ENCODE measurements at regions not wholly inside any gene's neighbourhood (a gene's known extent, or its start where the extent isn't known, plus 50 kb on each side); places are given as distances from the start of the nearest gene placed in this dataset.
"Not testable (repeated sequence)": the region's sequence is repeated elsewhere in the genome, so short reads cannot be mapped to it uniquely, and the experiment has no call there.

DNA sequence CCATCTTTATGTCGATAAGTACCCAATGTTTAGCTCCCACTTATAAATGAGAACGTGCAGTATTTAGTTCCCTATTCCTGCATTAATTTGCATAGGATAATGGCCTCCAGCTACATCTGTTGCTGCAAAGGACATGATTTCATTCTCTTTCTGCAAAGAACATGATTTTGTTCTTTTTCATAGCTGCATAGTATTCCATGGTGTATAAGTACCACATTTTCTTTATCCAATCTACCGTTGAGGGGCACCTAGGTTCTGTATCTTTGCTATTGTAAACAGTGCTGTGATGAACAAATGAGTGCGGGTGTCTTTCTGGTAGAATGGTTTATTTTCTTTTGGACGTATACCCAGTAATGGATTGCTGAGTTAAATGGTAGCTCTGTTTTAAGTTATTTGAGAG is 63.0 kb downstream of the HLX start:
- no peak overlapping the region for H3K4me3 ChIP-seq
- H3K4me1 ChIP-seq = peaks cover 11% of the 10 kb centered on the region
- no peak for DNase-seq
- H3K36me3 ChIP-seq = no peaks in the 10 kb centered on the region
- H3K27me3 ChIP-seq = no peaks in the 10 kb centered on the region
- no peak overlapping the region for H3K27ac ChIP-seq
- no peaks in the 10 kb centered on the region; the same call in 1 of the 2 replicates for H3K9me3 ChIP-seq (replicated peaks)

DNA sequence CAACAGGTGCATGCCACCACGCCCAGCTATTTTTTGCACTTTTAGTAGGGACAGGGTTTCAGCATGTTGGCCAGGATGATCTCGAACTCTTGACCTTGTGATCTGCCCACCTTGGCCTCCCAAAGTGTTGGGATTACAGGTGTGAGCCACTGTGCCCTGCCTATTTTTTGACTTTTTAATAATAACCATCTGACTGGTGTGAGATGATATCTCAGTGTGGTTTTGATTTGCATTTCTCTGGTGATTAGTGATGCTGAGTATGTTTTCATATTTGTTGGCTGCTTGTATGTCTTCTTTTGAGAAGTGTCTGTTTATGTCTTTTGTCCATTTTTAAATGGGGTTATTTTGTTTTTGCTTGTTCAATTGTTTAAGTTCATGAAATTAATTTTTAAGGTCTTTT is 63.7 kb downstream of the HLX start:
- not testable (repeated sequence) for H3K9me3 ChIP-seq (replicated peaks); H3K27me3 ChIP-seq; H3K4me3 ChIP-seq; DNase-seq; H3K27ac ChIP-seq; H3K36me3 ChIP-seq
- peaks cover 11% of the 10 kb centered on the region for H3K4me1 ChIP-seq

DNA sequence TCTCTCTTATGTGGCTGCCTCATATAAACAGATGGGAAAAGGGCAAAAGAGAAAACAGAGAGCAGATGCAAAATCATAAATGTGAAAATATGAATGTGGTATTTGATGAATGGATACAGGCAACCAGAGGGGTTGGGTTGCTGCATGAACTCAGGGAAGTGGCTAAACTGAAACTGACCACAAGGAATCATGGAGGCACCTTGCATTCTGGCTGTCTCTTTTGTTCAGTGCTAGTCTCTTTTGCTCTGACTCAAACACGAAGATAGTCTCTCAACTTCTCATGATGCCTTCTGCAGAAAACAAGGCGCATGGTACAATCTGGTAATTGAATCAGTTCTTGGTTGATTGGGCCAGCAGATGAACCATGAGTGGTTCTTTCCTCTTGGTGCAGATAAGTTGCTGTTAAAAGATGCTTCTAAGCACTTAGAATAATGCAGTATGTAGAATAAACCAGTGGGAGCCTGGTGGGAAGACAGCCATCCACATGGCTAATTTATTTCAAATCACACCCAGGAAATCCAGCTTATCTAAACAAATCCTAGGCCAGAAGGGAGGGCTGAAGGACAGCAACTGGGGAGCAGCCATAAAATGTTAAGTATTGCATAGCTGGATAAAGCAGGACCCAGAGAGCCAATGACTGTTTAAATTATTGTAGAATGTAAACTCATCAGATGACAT is 64.2 kb downstream of the HLX start:
- no peaks in the 10 kb centered on the region for H3K27me3 ChIP-seq
- H3K4me1 ChIP-seq = peaks cover 11% of the 10 kb centered on the region
- H3K27ac ChIP-seq = no peak overlapping the region
- no peaks in the 10 kb centered on the region for H3K36me3 ChIP-seq
- no peak overlapping the region for H3K4me3 ChIP-seq
- no peaks in the 10 kb centered on the region; the same call in 1 of the 2 replicates for H3K9me3 ChIP-seq (replicated peaks)
- no peak for DNase-seq

DNA sequence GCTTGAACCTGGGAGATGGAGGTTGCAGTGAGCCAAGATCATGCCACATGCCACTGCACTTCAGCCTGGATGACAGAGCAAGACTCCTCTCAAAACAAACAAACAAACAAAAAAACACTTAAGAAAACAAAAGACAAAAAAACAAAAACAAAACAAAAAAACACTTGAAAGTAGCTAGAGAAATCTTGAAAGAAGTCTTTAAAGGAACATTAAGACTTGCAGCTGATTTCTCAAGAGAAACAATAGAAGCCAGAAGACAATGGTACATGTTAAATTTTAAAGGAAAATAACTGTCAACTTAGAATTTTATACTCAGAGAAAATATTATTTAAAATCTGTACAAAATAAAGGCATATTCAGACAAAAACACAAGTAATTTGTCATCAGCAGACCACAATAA is 71.3 kb downstream of the HLX start:
- Histone ChIP-seq H3K27me3 (no peaks in the 10 kb centered on the region), H3K4me1 (peaks cover 20% of the 10 kb centered on the region), H3K36me3 (no peaks in the 10 kb centered on the region), H3K27ac (no peak overlapping the region), H3K4me3 (no peak overlapping the region), H3K9me3 (replicated peaks) (peaks cover 15% of the 10 kb centered on the region; the same call in 1 of the 2 replicates)
- DNase-seq = no peak

DNA sequence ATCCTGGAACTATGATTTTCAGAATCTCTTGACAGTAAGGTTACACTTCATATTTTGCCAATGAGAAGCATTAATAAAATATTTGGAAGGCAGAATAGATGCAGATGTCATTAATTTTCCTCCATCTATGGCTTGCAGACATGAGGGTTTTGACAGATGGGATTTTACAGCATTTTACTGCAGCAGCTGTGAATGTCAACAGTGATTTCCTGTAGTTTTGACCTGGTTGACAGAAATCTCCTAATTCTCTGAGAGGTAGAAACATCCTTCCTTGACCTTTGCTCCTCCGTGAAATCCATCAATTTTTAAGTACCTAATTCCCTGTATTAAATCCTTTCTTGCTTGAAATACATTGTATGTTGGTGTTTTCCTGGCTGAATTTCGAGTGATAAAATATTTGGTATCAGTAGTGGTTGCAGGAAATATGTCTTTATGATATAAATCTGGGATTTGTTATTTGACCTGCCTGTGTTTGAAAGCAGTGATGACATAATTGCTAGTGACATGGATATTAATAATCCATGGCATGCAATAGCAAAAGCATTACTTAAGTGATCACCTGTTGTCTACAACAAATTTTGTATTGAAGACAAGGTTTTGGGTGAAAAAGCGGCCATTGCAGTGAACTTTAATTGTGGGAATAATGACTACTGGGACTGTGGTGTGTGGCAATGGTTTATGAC is 73.9 kb downstream of the HLX start:
- Histone ChIP-seq H3K4me1 (peaks cover 20% of the 10 kb centered on the region), H3K4me3 (no peak overlapping the region), H3K27me3 (no peaks in the 10 kb centered on the region), H3K9me3 (replicated peaks) (peaks cover 15% of the 10 kb centered on the region; the same call in 1 of the 2 replicates), H3K27ac (peak overlapping the region; percentile 54), H3K36me3 (no peaks in the 10 kb centered on the region)
- peak; percentile 24 to 66 for DNase-seq

DNA sequence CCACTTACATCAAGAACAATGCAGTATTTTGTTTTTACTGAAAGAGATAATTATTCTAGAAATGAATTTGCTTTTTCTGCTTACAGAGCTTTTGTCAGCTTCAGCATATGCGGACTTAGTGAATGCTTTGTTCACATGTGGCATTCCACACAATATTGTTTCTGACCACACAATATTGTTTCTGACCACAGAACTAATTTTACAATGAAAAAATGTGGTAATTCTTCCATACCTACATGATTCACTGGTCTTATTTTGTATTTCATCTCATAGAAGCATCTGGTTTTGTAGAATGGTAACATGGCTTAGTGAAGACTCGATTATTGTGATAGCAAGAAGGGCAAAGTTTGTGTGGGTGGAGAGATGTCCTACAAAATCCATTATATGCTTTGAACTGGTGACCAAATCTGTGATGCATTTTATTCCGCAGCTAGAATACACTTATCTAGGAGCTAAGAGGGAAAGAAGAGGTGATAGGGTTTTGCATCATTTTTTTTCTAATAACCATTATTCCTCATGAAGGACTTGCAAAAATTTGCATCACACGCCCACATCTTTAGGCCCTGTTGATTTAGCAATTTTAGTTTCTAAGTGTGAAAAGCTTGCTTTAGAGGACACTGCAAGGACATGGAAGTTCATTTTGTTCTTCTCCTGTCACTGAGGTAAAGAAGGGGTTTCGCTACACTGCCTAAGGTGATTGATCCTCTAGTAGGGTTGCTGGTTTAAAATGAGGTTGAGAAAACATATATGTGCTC is 75.3 kb downstream of the HLX start:
- Histone ChIP-seq H3K4me3 (no peak overlapping the region), H3K4me1 (peaks cover 20% of the 10 kb centered on the region), H3K9me3 (replicated peaks) (peaks cover 15% of the 10 kb centered on the region; the same call in 1 of the 2 replicates), H3K27ac (no peak overlapping the region), H3K27me3 (no peaks in the 10 kb centered on the region), H3K36me3 (no peaks in the 10 kb centered on the region)
- peak in 1 of 2 experiments; percentile 19 for DNase-seq

DNA sequence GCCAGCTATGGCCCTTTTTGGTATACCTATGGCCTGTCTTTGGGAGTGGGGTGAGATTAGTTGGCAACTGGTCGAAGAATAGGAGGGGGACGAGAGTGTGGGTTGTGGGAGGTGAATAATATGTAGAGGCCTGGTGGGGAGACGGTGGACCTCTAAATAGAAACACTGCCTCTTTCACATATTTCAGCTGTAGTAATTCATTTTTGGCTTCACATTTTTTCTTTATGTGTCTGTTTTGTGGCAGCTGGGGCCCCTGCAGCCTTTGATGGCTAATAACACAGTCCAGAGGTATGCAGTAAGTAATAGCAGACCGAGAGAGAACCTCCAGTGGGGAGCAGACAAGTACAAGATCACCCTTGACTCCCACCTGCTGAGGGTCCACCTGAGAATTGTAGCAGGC is 75.9 kb downstream of the HLX start:
- no peak overlapping the region for H3K27ac ChIP-seq

DNA sequence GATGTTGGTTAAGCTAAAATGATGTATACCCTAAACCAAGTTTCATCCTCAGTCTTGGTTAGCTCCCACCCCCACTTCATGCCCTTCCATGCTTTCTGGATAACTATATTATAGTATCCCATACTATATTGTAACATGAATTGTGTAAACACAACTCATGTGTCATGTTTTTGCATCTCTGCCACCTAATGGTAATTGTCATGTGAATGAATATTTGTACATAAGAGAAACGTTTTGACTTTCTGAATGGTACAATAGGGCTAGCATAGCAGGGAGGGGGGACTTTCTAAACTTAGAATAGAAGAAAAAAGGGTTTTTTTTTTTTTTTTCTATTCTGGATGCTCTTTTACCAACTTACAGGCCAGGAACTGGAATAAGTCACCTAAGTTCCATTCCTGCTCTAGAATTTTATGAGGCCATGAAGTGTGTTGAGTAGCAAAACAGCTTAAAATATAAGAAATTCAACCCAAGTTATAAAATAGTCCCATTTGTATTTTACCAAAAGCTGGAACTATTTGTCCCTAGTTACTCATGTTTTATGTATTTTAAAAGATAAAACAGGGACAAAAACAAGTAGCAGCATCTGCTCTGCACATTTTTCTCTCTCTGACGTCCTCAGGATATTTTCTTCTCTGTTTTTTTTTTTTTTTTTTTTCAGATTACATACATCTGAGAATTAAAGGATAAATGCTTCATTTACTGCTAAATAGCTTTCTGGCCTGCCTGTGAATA is 77.4 kb downstream of the HLX start:
- Histone ChIP-seq H3K9me3 (replicated peaks) (peaks cover 1% of the 10 kb centered on the region; the same call in 1 of the 2 replicates), H3K4me1 (peaks cover 20% of the 10 kb centered on the region), H3K27me3 (no peaks in the 10 kb centered on the region), H3K36me3 (no peaks in the 10 kb centered on the region), H3K4me3 (no peak overlapping the region), H3K27ac (no peak overlapping the region)
- DNase-seq = no peak

More for the DNA sequence above, 75.9 kb downstream of the HLX start:
- Histone ChIP-seq H3K36me3 (no peaks in the 10 kb centered on the region), H3K4me1 (peaks cover 20% of the 10 kb centered on the region), H3K27me3 (no peaks in the 10 kb centered on the region), H3K4me3 (no peak overlapping the region), H3K9me3 (replicated peaks) (peaks cover 15% of the 10 kb centered on the region; the same call in 1 of the 2 replicates)
- DNase-seq = no peak

DNA sequence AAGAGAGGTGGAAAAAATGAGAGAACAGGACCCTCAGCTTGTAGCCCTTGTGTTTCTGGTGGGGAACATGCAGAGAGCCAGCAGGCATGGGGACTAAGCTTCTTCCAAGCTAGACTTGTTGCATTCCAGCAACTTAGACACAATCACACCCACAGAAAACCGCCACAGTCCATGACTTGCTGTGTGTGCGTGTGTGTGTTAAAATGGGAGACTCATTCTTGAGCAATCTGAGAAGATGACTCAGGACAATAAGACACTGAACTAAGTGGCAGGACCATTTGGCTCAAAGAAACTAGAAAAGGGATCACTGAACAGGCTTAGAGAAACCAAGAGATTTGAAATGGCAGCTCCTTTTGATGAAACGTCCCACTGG is 78.0 kb downstream of the HLX start:
- no peak for DNase-seq
- no peak overlapping the region for H3K4me3 ChIP-seq
- peaks cover 20% of the 10 kb centered on the region for H3K4me1 ChIP-seq
- no peaks in the 10 kb centered on the region for H3K27me3 ChIP-seq
- no peaks in the 10 kb centered on the region for H3K9me3 ChIP-seq (replicated peaks)
- no peaks in the 10 kb centered on the region for H3K36me3 ChIP-seq
- H3K27ac ChIP-seq = no peak overlapping the region

DNA sequence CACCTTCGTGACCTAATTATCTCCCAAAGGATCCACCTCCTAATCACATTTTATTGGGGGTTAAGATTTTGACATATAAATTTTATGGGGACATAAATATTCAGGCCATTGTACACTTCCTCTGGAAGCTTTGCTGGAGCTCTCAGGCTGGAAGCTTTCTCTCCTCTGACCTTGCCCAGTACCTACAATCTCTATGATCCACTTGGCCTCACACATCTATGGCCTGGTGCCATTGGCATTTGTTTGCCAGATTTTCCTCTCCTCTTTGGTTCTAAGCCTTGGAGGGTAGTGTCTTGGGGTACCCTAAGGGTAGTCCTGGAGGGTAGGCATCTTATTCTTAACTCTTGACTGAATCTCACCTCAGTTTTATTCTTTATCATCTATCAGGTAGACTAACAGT is 79.0 kb downstream of the HLX start:
- DNase-seq = no peak
- Histone ChIP-seq H3K36me3 (no peaks in the 10 kb centered on the region), H3K9me3 (replicated peaks) (no peaks in the 10 kb centered on the region), H3K27me3 (no peaks in the 10 kb centered on the region), H3K4me3 (no peak overlapping the region), H3K4me1 (peaks cover 14% of the 10 kb centered on the region), H3K27ac (no peak overlapping the region)

DNA sequence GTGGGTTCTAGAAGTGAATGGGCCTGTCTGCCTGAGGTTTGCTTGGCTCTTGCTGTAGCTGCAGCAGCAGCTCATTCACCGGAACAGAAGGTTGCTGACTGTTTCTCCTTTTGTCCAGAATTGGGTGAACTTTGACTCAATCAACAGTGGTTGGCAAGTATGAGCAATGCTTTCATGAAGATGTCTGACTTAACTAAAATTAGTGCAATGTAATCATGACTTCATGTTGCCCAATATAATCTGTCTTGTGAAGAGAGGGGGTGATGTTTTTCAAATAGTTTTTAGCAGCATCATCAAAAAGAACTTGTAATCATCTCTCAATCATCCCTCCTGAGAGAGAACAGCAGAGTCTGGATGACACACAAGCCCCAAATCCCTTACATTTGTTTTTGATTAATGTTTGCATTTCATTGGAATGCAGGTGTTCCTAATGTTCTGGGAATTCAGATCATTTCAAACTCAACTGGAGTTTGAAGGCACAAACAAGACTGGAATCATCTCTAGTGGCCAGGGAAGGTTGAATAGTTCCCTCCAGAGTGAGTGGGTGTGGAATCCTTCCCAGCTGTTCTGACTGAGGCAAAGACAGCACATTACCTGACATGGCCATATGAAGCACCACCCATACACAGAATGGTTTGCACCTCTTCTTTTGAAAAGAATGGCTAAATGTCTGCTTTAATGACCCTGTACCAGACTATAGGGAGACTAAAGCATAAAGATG is 82.9 kb downstream of the HLX start:
- Histone ChIP-seq H3K4me3 (no peak overlapping the region), H3K36me3 (no peaks in the 10 kb centered on the region), H3K27ac (no peak overlapping the region), H3K4me1 (no peaks in the 10 kb centered on the region), H3K9me3 (replicated peaks) (no peaks in the 10 kb centered on the region), H3K27me3 (no peaks in the 10 kb centered on the region)
- DNase-seq = no peak

DNA sequence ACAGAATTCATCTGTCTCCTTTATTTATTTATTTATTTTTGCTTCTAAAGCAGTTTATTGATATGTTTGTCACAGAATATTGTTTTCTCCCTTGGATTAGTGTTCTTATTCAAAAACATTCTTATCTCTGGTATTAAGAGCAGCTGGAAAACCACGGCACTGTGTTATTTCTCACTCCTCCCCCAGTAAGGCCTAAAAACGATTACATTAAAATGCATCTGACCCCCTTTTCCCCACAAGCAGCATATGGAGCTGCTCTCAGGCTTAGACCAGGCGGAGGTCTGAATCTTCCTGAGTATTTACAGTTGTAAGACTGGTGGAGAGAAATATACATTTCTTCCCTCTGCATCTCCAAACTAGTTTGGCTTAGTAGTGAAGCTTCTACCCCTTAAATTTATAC is 86.8 kb downstream of the HLX start:
- Histone ChIP-seq H3K9me3 (replicated peaks) (no peaks in the 10 kb centered on the region), H3K27me3 (no peaks in the 10 kb centered on the region), H3K4me1 (no peaks in the 10 kb centered on the region), H3K4me3 (no peak overlapping the region), H3K27ac (no peak overlapping the region), H3K36me3 (no peaks in the 10 kb centered on the region)
- DNase-seq = no peak

DNA sequence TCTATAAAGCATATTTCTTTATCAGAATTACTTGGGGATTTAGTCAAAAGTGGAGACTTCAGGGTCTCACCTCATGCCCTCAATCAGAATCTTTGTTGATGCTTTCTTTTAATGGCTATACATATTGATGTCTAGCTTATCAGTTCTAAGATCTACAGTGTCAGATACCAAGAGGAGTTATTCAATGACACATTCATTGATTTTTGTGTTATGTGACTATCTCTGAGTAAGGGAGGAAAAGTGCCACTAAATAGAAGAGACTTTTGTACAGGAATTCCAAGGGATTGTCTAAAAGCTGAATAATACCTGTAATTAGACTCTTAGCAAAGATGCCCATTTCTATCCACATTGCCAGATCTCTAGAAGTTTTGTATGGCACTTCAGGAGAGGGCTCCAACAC is 87.2 kb downstream of the HLX start:
- Histone ChIP-seq H3K27ac (no peak overlapping the region), H3K36me3 (no peaks in the 10 kb centered on the region), H3K9me3 (replicated peaks) (no peaks in the 10 kb centered on the region), H3K4me3 (no peak overlapping the region), H3K27me3 (no peaks in the 10 kb centered on the region), H3K4me1 (no peaks in the 10 kb centered on the region)
- no peak for DNase-seq

DNA sequence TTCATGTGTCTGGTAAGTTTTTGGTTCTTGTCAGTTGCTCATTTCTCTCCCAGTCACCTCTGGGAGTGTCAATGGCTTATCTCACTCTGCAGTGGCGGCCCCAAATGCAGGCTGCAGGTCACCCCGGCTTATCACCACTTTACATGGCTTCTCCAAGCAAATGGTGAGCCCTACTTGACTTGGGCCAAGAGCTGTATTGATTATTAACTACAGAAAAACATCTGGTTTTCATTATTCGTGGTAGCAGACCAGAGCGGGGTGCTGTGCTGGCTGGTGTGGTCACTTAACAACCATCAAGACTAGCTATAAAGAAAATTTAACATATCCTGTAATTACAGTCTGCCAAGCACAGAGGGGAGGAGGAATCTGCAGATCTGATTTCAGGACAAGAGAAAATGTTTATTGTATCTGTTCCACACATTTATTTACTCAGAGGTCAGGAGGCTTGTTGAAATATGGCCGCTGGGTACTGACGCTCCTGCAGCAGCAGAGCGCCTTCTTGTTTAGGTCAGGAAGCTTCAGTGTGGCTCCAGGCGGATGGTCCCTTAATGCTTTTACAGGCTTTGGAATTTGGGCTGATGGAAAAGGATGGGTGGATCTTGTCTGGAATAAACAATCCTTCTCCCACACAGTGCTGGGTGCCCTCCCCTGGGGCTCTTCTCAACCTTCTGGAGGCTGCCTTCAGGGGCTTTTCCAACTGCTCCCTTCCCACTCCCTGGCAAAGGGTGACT is 87.8 kb downstream of the HLX start:
- Histone ChIP-seq H3K36me3 (no peaks in the 10 kb centered on the region), H3K9me3 (replicated peaks) (no peaks in the 10 kb centered on the region), H3K27ac (no peak overlapping the region), H3K4me3 (no peak overlapping the region), H3K4me1 (no peaks in the 10 kb centered on the region), H3K27me3 (no peaks in the 10 kb centered on the region)
- DNase-seq = no peak
